ENCODE measurements at regions not wholly inside any gene's neighbourhood (a gene's known extent, or its start where the extent isn't known, plus 50 kb on each side); places are given as distances from the start of the nearest gene placed in this dataset.

DNA sequence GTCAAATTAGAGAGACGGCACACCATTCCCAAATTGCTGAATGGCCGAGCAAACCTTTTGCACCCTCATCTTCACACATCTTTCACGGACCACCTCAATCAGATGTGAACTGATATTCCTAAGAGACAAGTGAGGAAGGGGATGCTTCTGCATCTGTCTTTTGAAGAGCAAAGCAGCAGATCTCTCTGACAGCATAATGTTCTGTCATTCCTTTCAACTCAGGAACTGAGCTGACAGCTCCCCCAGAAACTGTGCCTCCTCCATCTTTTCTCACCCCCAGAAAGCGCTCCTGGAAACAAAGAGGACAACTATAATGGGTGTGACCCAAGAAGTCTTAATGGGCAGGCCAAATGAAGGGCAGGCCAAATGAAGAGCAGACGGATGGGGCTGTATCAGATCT lies 256.4 kb downstream of the C1orf94 start:
- H3K4me3 ChIP-seq (ENCODE audit: low read length), result no peak overlapping the region
- H3K9me3 ChIP-seq (ENCODE audit: low read length), result no peaks in the 10 kb centered on the region
- no peak overlapping the region for H3K27ac ChIP-seq (ENCODE audit: low read length)
- peaks cover 26% of the 10 kb centered on the region for H3K27me3 ChIP-seq (ENCODE audit: low read length)
- TF ChIP-seq EZH2 (IDR thresholded peaks at IDR 0.05; ENCODE audit: low read length, unreplicated experiment), result no peak
- TF ChIP-seq, protein P1, sequence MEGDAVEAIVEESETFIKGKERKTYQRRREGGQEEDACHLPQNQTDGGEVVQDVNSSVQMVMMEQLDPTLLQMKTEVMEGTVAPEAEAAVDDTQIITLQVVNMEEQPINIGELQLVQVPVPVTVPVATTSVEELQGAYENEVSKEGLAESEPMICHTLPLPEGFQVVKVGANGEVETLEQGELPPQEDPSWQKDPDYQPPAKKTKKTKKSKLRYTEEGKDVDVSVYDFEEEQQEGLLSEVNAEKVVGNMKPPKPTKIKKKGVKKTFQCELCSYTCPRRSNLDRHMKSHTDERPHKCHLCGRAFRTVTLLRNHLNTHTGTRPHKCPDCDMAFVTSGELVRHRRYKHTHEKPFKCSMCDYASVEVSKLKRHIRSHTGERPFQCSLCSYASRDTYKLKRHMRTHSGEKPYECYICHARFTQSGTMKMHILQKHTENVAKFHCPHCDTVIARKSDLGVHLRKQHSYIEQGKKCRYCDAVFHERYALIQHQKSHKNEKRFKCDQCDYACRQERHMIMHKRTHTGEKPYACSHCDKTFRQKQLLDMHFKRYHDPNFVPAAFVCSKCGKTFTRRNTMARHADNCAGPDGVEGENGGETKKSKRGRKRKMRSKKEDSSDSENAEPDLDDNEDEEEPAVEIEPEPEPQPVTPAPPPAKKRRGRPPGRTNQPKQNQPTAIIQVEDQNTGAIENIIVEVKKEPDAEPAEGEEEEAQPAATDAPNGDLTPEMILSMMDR (conservative IDR thresholded peaks at IDR 0.05; ENCODE audit: low read depth, low read length), result no peak
- no peak for TF ChIP-seq EZH2phosphoT487 (IDR thresholded peaks at IDR 0.05; ENCODE audit: borderline replicate concordance, low read length)
- no peaks in the 10 kb centered on the region for H3K9me2 ChIP-seq (replicated peaks; ENCODE audit: low read length)
- H3K36me3 ChIP-seq (ENCODE audit: low read depth, low read length), result no peaks in the 10 kb centered on the region
- ChIA-PET POLR2A (ENCODE audit: unreplicated experiment) (no interaction called here), CTCF (no interaction called here)
- no peak overlapping the region for H2AFZ ChIP-seq (ENCODE audit: low read length)
- ATAC-seq (no peak), DNase-seq (no peak)
- H3K79me2 ChIP-seq (ENCODE audit: low read length), result no peaks in the 10 kb centered on the region
- intact Hi-C loops (cut with micrococcal nuclease), result no loop called here
- no peak overlapping the region for H3K4me2 ChIP-seq (ENCODE audit: low read length)
- H4K20me1 ChIP-seq (ENCODE audit: low read length), result no peaks in the 10 kb centered on the region
- BruUV-seq (replicated peaks), result no TSS peak
- no peaks in the 10 kb centered on the region for H3K4me1 ChIP-seq (ENCODE audit: insufficient read depth, low read length)
- no peak overlapping the region for H3K9ac ChIP-seq (ENCODE audit: low read length)
- H3F3A ChIP-seq (ENCODE audit: low read length, unreplicated experiment), result no peaks in the 10 kb centered on the region

GRCh38 chr1:34436836-34437235 lies 260.1 kb downstream of the C1orf94 start:
- no peak overlapping the region for H3K4me3 ChIP-seq (ENCODE audit: low read length)
- ChIA-PET CTCF (no interaction called here), POLR2A (ENCODE audit: unreplicated experiment) (no interaction called here)
- H3K27me3 ChIP-seq (ENCODE audit: low read length), result peaks cover 42% of the 10 kb centered on the region
- H3K27ac ChIP-seq (ENCODE audit: low read length), result no peak overlapping the region
- DNase-seq (no peak), ATAC-seq (no peak)
- H3F3A ChIP-seq (ENCODE audit: low read length, unreplicated experiment), result no peaks in the 10 kb centered on the region
- H3K79me2 ChIP-seq (ENCODE audit: low read length), result no peaks in the 10 kb centered on the region
- H2AFZ ChIP-seq (ENCODE audit: low read length), result no peak overlapping the region
- TF ChIP-seq, protein P1 (conservative IDR thresholded peaks at IDR 0.05; ENCODE audit: low read depth, low read length), result no peak
- TF ChIP-seq EZH2phosphoT487 (IDR thresholded peaks at IDR 0.05; ENCODE audit: borderline replicate concordance, low read length) (no peak), EZH2 (IDR thresholded peaks at IDR 0.05; ENCODE audit: low read length, unreplicated experiment) (no peak)
- BruUV-seq (replicated peaks), result no TSS peak
- H3K9ac ChIP-seq (ENCODE audit: low read length), result no peak overlapping the region
- intact Hi-C loops (cut with micrococcal nuclease), result no loop called here
- H3K9me3 ChIP-seq (ENCODE audit: low read length), result no peaks in the 10 kb centered on the region
- H3K4me2 ChIP-seq (ENCODE audit: low read length), result no peak overlapping the region
- no peaks in the 10 kb centered on the region for H4K20me1 ChIP-seq (ENCODE audit: low read length)
- no peaks in the 10 kb centered on the region for H3K36me3 ChIP-seq (ENCODE audit: low read depth, low read length)
- H3K4me1 ChIP-seq (ENCODE audit: insufficient read depth, low read length), result no peaks in the 10 kb centered on the region
- no peaks in the 10 kb centered on the region for H3K9me2 ChIP-seq (replicated peaks; ENCODE audit: low read length)

- Histone ChIP-seq H4K20me1 (ENCODE audit: low read length) (no peaks in the 10 kb centered on the region), H3K36me3 (ENCODE audit: low read depth, low read length) (no peaks in the 10 kb centered on the region), H3K4me3 (ENCODE audit: low read length) (no peak overlapping the region), H3K4me2 (ENCODE audit: low read length) (no peak overlapping the region), H3K27ac (ENCODE audit: low read length) (no peak overlapping the region), H3K79me2 (ENCODE audit: low read length) (no peaks in the 10 kb centered on the region), H3K9me2 (replicated peaks; ENCODE audit: low read length) (no peaks in the 10 kb centered on the region), H3K9ac (ENCODE audit: low read length) (no peak overlapping the region), H3K9me3 (ENCODE audit: low read length) (no peaks in the 10 kb centered on the region), H3K27me3 (ENCODE audit: low read length) (peaks cover 35% of the 10 kb centered on the region), H2AFZ (ENCODE audit: low read length) (no peak overlapping the region), H3K4me1 (ENCODE audit: insufficient read depth, low read length) (no peaks in the 10 kb centered on the region), H3F3A (ENCODE audit: low read length, unreplicated experiment) (no peaks in the 10 kb centered on the region)
- no TSS peak for BruUV-seq (replicated peaks)
- ATAC-seq (no peak), DNase-seq (no peak)
- intact Hi-C loops (cut with micrococcal nuclease), result no loop called here
- POLR2A ChIA-PET (ENCODE audit: unreplicated experiment), result no interaction called here
- TF ChIP-seq, protein P1 (conservative IDR thresholded peaks at IDR 0.05; ENCODE audit: low read depth, low read length), result no peak
- TF ChIP-seq EZH2phosphoT487 (IDR thresholded peaks at IDR 0.05; ENCODE audit: borderline replicate concordance, low read length), result no peak
- no peak for TF ChIP-seq EZH2 (IDR thresholded peaks at IDR 0.05; ENCODE audit: low read length, unreplicated experiment)
- CTCF ChIA-PET, result no interaction called here
These were observed 264.8 kb downstream of the C1orf94 start for GRCh38 chr1:34441259-34442069.
